Ovary (tissue), 7 donors: ENCODE measurements at regions not wholly inside any gene's neighbourhood (a gene's known extent, or its start where the extent isn't known, plus 50 kb on each side); places are given as distances from the start of the nearest gene placed in this dataset.

ENCODE experiments used
- DNase-seq, 5 donors: peaks; one replicate each; pipeline ENCODE4 v3.0.0-alpha.2; 2019 to 2020
- H3K27ac ChIP-seq, 2 donors: fragments of 200-600 bp; one replicate each; pipeline versions ENCODE4 v1.5.1 to v1.8.0; 2019 to 2022
- H3K27me3 ChIP-seq: fragments of 200-600 bp; one replicate; pipeline ENCODE4 v1.8.0; 2022
- H3K36me3 ChIP-seq: fragments of 200-600 bp; sonication (generic); one replicate; pipeline ENCODE4 v1.5.1; 2019
- H3K4me1 ChIP-seq: one replicate; pipeline ENCODE4 v1.8.1; 2013; ENCODE audit warnings: mild to moderate bottlenecking, moderate library complexity; ENCODE audit not compliant: insufficient read depth
- H3K4me3 ChIP-seq: fragments of 200-600 bp; sonication (generic); one replicate; pipeline ENCODE4 v1.5.1; 2017
- H3K9me3 ChIP-seq, 2 donors: fragments of 200-600 bp in 1 of 2; sonication (generic) in 1 of 2; one replicate each; pipeline versions ENCODE4 v1.5.1 to v1.8.1; 2013 to 2019; ENCODE audit warnings: mild to moderate bottlenecking in 1 of 2, moderate library complexity in 1 of 2
- EP300 ChIP-seq: sonication (generic); formaldehyde crosslinking; IDR thresholded peaks from one replicate; pipeline ENCODE4 v1.6.1; 2017; ENCODE audit warnings: antibody characterized with exemption
- POLR2A ChIP-seq: fragments of 450-650 bp; IDR thresholded peaks from one replicate; pipeline ENCODE4 v1.6.1; 2017; ENCODE audit warnings: antibody characterized with exemption, mild to moderate bottlenecking, moderate library complexity
- WGBS, 3 donors: extraction: QIAGEN DNeasy Blood & Tissue Kit in 1 of 3; methylation state at CpG; one replicate each; pipeline versions ENCODE4 v1.1.5 to v1.1.7; 2013 to 2017; 5-methylcytosine and 5-hydroxymethylcytosine counted together
- intact Hi-C, 4 donors: fragments of 100-400 bp; cut with DNase I; formaldehyde crosslinking; loops; one replicate each; pipeline versions ENCODE4 v1.11.0 to v1.15.1; 2022 to 2023
- TF ChIP-seq, protein P1 (sequence below), 3 donors: fragments of 450-650 bp in 2 of 3; fragments of 200-600 bp in 1 of 3; IDR thresholded peaks; one replicate each; pipeline versions ENCODE4 v1.5.1 to v1.8.0; 2016 to 2022; ENCODE audit warnings: antibody characterized with exemption in 3 of 3, mild to moderate bottlenecking in 1 of 3
- donor health status: DM: no; HTN: no; CAD: no; lungs with moderate emphysema.
- donor health status: DM: no; HTN: no; CAD: no.
- donor health status: Bipolar disorder and iron deficiency.
- donor health status: DM: no; HTN: no; CAD: no.
- donor health status: DM: yes; HTN: yes; CAD: no.

DNA sequence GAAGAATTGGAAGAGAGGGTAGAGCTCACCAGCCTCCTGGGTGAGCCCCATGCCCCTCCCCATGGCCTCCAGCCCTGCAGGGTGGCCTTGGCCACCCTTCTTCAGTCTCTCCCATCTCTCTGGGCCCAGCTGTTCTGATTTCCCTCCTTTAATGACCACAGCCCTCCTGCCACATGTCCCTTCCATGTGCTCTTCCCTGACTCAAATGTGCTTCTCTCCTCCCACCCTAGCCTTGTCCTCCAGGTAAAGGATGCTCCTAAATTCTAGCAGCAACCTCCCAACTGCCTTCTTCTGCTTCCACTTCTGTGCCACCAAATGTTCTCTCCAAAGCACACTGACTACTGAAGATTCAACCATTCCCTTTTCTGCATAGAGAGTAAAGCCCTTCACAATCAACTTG, 83.0 kb downstream of the ADRA2C start:
- no peak for DNase-seq
- Histone ChIP-seq H3K4me3 (no peak overlapping the region), H3K9me3 (peaks cover 0 to 3% of the 10 kb centered on the region in 2 donors), H3K4me1 (no peaks in the 10 kb centered on the region), H3K27me3 (no peaks in the 10 kb centered on the region), H3K36me3 (no peaks in the 10 kb centered on the region), H3K27ac (no peak overlapping the region)
- intact Hi-C loops, result no loop called here
- TF ChIP-seq POLR2A (no peak), EP300 (no peak)
- TF ChIP-seq, protein P1, sequence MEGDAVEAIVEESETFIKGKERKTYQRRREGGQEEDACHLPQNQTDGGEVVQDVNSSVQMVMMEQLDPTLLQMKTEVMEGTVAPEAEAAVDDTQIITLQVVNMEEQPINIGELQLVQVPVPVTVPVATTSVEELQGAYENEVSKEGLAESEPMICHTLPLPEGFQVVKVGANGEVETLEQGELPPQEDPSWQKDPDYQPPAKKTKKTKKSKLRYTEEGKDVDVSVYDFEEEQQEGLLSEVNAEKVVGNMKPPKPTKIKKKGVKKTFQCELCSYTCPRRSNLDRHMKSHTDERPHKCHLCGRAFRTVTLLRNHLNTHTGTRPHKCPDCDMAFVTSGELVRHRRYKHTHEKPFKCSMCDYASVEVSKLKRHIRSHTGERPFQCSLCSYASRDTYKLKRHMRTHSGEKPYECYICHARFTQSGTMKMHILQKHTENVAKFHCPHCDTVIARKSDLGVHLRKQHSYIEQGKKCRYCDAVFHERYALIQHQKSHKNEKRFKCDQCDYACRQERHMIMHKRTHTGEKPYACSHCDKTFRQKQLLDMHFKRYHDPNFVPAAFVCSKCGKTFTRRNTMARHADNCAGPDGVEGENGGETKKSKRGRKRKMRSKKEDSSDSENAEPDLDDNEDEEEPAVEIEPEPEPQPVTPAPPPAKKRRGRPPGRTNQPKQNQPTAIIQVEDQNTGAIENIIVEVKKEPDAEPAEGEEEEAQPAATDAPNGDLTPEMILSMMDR (IDR thresholded peaks at IDR 0.05), result no peak

DNA sequence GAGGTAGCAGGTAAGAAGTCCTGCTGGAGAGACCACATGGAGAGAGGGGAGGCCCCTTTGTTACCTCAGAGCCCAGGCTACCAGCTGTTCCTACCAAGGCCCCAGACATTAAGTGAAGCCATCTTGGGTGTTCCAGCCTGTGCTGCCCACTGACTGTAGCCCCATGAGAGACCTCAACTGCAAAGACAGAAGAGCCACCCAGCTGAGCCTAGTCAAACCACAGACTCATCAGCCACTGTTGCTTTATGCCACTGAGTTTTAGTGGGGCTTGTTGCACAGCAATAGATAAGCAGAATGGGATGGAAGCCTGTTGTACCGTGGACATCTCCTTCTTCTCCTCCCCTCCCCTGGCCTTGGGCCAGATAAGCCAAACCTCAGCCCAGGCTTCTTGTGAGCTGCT, 83.9 kb downstream of the ADRA2C start:
- no peaks in the 10 kb centered on the region for H3K36me3 ChIP-seq
- H3K27ac ChIP-seq, result no peak overlapping the region
- no peak for DNase-seq
- no peaks in the 10 kb centered on the region for H3K27me3 ChIP-seq
- no peak overlapping the region for H3K4me3 ChIP-seq
- H3K4me1 ChIP-seq, result no peaks in the 10 kb centered on the region
- TF ChIP-seq, protein P1 (IDR thresholded peaks at IDR 0.05), result no peak
- TF ChIP-seq EP300 (no peak), POLR2A (no peak)
- WGBS, 3 donors, result 72 to 80% (median 77%) methylated on average over 1 of the region's 1 CpG
- peaks cover 0 to 3% of the 10 kb centered on the region in 2 donors for H3K9me3 ChIP-seq
- intact Hi-C loops, result no loop called here

DNA sequence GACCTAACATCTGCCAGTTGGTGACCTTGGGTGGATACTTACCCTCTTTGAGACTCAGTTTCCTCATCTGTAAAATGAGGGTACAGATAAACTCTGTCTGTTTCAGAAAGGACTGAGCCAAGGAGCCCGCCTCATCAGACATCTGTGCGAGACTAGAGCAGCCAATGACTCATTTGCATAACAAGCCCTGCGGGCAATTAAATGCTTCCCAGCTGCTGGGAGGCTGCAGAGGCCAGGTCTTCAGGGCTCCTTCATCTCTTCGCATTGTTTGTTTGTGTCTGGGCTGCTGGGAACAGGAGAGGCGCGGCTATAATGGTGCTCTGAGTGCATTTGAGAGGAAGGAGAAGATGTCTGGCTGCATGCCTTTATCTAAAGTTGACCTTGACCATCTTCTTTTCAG, 85.0 kb downstream of the ADRA2C start:
- TF ChIP-seq, protein P1 (IDR thresholded peaks at IDR 0.05), result no peak
- no peak for TF ChIP-seq POLR2A
- TF ChIP-seq EP300, result no peak
- Histone ChIP-seq H3K4me3 (no peak overlapping the region), H3K27ac (no peak overlapping the region), H3K4me1 (no peaks in the 10 kb centered on the region), H3K9me3 (peaks cover 0 to 3% of the 10 kb centered on the region in 2 donors), H3K36me3 (no peaks in the 10 kb centered on the region), H3K27me3 (no peaks in the 10 kb centered on the region)
- WGBS, 3 donors, result 20 to 38% (median 25%) methylated on average over 6 of the region's 6 CpGs
- intact Hi-C loops, result no loop called here
- DNase-seq, result no peak

DNA sequence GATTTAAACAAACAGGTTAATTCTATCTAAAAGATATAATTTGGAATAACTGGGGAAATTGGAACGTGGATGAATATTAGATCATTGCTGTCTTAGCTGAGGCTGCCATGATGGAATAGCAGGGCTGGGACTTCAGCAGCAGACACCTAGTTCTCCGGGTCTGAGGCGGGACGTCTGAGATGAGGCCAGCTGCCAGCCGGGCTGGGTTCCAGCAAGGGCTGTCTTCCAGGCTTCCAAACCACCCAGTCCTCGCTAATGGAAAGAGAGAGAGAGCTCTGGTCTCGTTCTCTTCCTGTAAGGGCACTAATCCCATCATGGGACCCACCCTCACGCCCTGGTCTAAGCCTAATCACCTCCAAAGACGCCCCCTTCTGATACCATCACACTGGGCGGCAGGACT, 85.7 kb downstream of the ADRA2C start:
- Histone ChIP-seq H3K4me1 (no peaks in the 10 kb centered on the region), H3K4me3 (no peak overlapping the region), H3K9me3 (peaks cover 0 to 3% of the 10 kb centered on the region in 2 donors), H3K27me3 (no peaks in the 10 kb centered on the region), H3K36me3 (no peaks in the 10 kb centered on the region), H3K27ac (no peak overlapping the region)
- TF ChIP-seq EP300, result no peak
- TF ChIP-seq POLR2A, result no peak
- TF ChIP-seq, protein P1 (IDR thresholded peaks at IDR 0.05), result no peak
- no peak for DNase-seq
- WGBS, 3 donors, result 30 to 33% (median 32%) methylated on average over 10 of the region's 10 CpGs
- intact Hi-C loops, result no loop called here

DNA sequence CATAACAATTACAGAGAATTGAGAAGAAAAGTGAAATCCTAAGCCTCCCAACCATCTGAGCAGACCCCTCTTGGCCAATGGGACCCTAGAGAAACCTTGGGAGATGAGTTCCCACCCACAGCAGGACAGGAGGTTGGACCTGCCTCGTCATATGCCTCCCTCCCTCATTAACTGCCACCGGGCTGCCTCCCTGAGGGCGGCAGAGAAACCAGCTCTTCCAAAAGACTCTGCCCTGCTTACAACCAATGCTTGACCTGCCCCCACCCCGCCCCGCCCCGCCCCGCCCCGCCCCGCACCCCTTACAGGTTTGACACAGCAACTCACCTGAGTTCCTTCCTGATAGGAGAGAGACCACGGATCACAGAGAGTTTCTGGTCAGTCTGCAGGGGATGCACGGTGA, 86.1 kb downstream of the ADRA2C start:
- 56 to 77% (median 67%) methylated on average over 10 to 11 of the region's 11 CpGs for WGBS, 3 donors
- peaks cover 0 to 3% of the 10 kb centered on the region in 2 donors for H3K9me3 ChIP-seq
- no peaks in the 10 kb centered on the region for H3K4me1 ChIP-seq
- DNase-seq, result no peak
- H3K27me3 ChIP-seq, result no peaks in the 10 kb centered on the region
- no peak overlapping the region for H3K27ac ChIP-seq
- TF ChIP-seq, protein P1 (IDR thresholded peaks at IDR 0.05), result no peak
- TF ChIP-seq EP300 (no peak), POLR2A (no peak)
- intact Hi-C loops, result no loop called here
- H3K4me3 ChIP-seq, result no peak overlapping the region
- H3K36me3 ChIP-seq, result no peaks in the 10 kb centered on the region
